Activated CD8-positive, alpha-beta T cell treated with anti-CD3 and anti-CD28 coated beads for 36 hours (primary cell): ENCODE measurements at regions not wholly inside any gene's neighbourhood (a gene's known extent, or its start where the extent isn't known, plus 50 kb on each side); places are given as distances from the start of the nearest gene placed in this dataset.

Experiments
- ATAC-seq: fragments of 200-7000 bp; cut with Tn5 transposase; one replicate; pipeline ENCODE4 v1.10.0; 2021; ENCODE audit warnings: mild to moderate bottlenecking, moderate library complexity
- CTCF ChIA-PET: fragments of 350-600 bp; sonication (Branson Sonifier 250); formaldehyde crosslinking; loops from one replicate; lab custom pipeline; 2021; ENCODE audit warnings: antibody characterized with exemption; lab: Charles Lee
- POLR2A ChIA-PET: fragments of 350-600 bp; sonication (Branson Sonifier 250); formaldehyde crosslinking; loops from one replicate; lab custom pipeline; 2021; ENCODE audit warnings: antibody characterized with exemption; lab: Charles Lee
- DNase-seq: peaks from one replicate; pipeline ENCODE4 v3.0.0-alpha.2; 2020
- H3K27ac Mint-ChIP-seq: one replicate; pipeline ENCODE4 v1.8.0; 2021; ENCODE audit warnings: mild to moderate bottlenecking, mixed read lengths
- H3K27me3 Mint-ChIP-seq: one replicate; pipeline ENCODE4 v1.8.0; 2021; ENCODE audit warnings: mixed read lengths
- H3K36me3 Mint-ChIP-seq: one replicate; pipeline ENCODE4 v1.8.0; 2021; ENCODE audit warnings: low read depth, mixed read lengths
- H3K4me1 Mint-ChIP-seq: one replicate; pipeline ENCODE4 v1.8.0; 2021; ENCODE audit warnings: low read depth, mixed read lengths
- H3K4me3 Mint-ChIP-seq: one replicate; pipeline ENCODE4 v1.8.0; 2021; ENCODE audit warnings: mild to moderate bottlenecking, moderate library complexity, mixed read lengths
- H3K9me3 Mint-ChIP-seq: one replicate; pipeline ENCODE4 v1.8.0; 2021; ENCODE audit warnings: mixed read lengths
- CTCF ChIP-seq: fragments of 200-600 bp; IDR thresholded peaks from one replicate; pipeline ENCODE4 v1.8.0; 2022; ENCODE audit warnings: antibody characterized with exemption, mild to moderate bottlenecking
- intact Hi-C: fragments of 100-400 bp; cut with micrococcal nuclease; formaldehyde crosslinking; loops from one replicate; pipeline ENCODE4 v1.10.0; 2022

- H3K27me3 Mint-ChIP-seq, result no peaks in the 10 kb centered on the region
- no peaks in the 10 kb centered on the region for H3K36me3 Mint-ChIP-seq
- DNase-seq, result no peak
- no peak overlapping the region for H3K27ac Mint-ChIP-seq
- H3K9me3 Mint-ChIP-seq, result peaks cover 17% of the 10 kb centered on the region
- POLR2A ChIA-PET, result no interaction called here
- no peak for TF ChIP-seq CTCF
- CTCF ChIA-PET, result interaction anchor here (0.8 kb wide), 1 partner anchor 442 kb away, joined by 3 read pairs; no protein-coding TSS in a partner anchor
- intact Hi-C loops, result no loop called here
- H3K4me3 Mint-ChIP-seq, result no peak overlapping the region
- H3K4me1 Mint-ChIP-seq, result no peaks in the 10 kb centered on the region
- no peak for ATAC-seq
Observed at GRCh38 chr21:27062443-27062842, 95.6 kb upstream of the ADAMTS5 start.

GRCh38 chr21:27061770-27062169 is 94.9 kb upstream of the ADAMTS5 start:
- no peak for TF ChIP-seq CTCF
- H3K4me1 Mint-ChIP-seq, result no peaks in the 10 kb centered on the region
- H3K27me3 Mint-ChIP-seq, result no peaks in the 10 kb centered on the region
- peaks cover 17% of the 10 kb centered on the region for H3K9me3 Mint-ChIP-seq
- ChIA-PET CTCF (no interaction called here), POLR2A (no interaction called here)
- no peak overlapping the region for H3K27ac Mint-ChIP-seq
- ATAC-seq (no peak), DNase-seq (no peak)
- no peaks in the 10 kb centered on the region for H3K36me3 Mint-ChIP-seq
- H3K4me3 Mint-ChIP-seq, result no peak overlapping the region
- intact Hi-C loops, result no loop called here

- no peaks in the 10 kb centered on the region for H3K36me3 Mint-ChIP-seq
Observed at GRCh38 chr21:27060190-27060589, 93.3 kb upstream of the ADAMTS5 start.

GRCh38 chr21:27058673-27059605 is 92.1 kb upstream of the ADAMTS5 start:
- POLR2A ChIA-PET, result no interaction called here
- intact Hi-C loops, result no loop called here
- CTCF ChIA-PET, result no interaction called here
- Mint-ChIP-seq H3K4me3 (no peak overlapping the region), H3K9me3 (peaks cover 11% of the 10 kb centered on the region), H3K4me1 (no peaks in the 10 kb centered on the region), H3K27ac (no peak overlapping the region), H3K27me3 (no peaks in the 10 kb centered on the region), H3K36me3 (no peaks in the 10 kb centered on the region)
- TF ChIP-seq CTCF, result no peak
- no peak for DNase-seq
- no peak for ATAC-seq

More at GRCh38 chr21:27060190-27060589, 93.3 kb upstream of the ADAMTS5 start:
- Mint-ChIP-seq H3K27me3 (no peaks in the 10 kb centered on the region), H3K4me1 (no peaks in the 10 kb centered on the region), H3K9me3 (peaks cover 16% of the 10 kb centered on the region), H3K27ac (no peak overlapping the region), H3K4me3 (no peak overlapping the region)
- ChIA-PET POLR2A (interaction anchor here (0.9 kb wide), 1 partner anchor 10 kb away, joined by 3 read pairs; no protein-coding TSS in a partner anchor), CTCF (no interaction called here)
- no peak for TF ChIP-seq CTCF
- intact Hi-C loops, result no loop called here
- DNase-seq (no peak), ATAC-seq (no peak)

GRCh38 chr21:27057997-27058396 is 91.1 kb upstream of the ADAMTS5 start:
- DNase-seq (no peak), ATAC-seq (no peak)
- ChIA-PET POLR2A (no interaction called here), CTCF (no interaction called here)
- no peak overlapping the region for H3K27ac Mint-ChIP-seq
- H3K4me3 Mint-ChIP-seq, result no peak overlapping the region
- intact Hi-C loops, result no loop called here
- no peaks in the 10 kb centered on the region for H3K36me3 Mint-ChIP-seq
- H3K4me1 Mint-ChIP-seq, result no peaks in the 10 kb centered on the region
- H3K9me3 Mint-ChIP-seq, result peaks cover 5% of the 10 kb centered on the region
- no peak for TF ChIP-seq CTCF
- H3K27me3 Mint-ChIP-seq, result no peaks in the 10 kb centered on the region
